HL-60 (cell line): ENCODE measurements at regions not wholly inside any gene's neighbourhood (a gene's known extent, or its start where the extent isn't known, plus 50 kb on each side); places are given as distances from the start of the nearest gene placed in this dataset.

ENCODE experiments used
- GABPA ChIP-seq: IDR thresholded peaks from 2 replicates; pipeline ENCODE4 v1.6.1; 2012; ENCODE audit warnings: low read depth
- TF ChIP-seq, protein P1 (sequence below): IDR thresholded peaks from one replicate; pipeline ENCODE4 v1.5.1; 2011; ENCODE audit warnings: low read length, control low read depth, inconsistent platforms; ENCODE audit not compliant: insufficient read depth

DNA sequence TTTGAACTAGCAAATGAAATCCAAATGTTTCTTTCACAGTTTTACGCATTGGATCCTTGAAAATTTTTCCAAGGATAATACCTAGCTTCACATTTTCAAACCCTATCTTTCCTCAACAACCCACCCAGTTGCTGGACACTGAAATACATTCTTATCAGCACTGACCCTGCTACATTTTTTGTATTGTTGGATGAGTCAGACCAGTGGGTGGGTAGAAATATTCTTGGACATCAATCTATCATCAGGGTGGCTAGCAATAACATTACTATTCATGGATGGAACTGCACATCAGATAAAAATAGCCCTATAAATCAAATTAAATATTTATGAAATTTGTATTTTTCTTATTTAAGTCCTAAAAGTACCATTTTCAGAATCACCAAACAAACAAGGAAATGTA is 407.4 kb upstream of the IZUMO3 start:
- TF ChIP-seq GABPA = no peak
- TF ChIP-seq, protein P1, sequence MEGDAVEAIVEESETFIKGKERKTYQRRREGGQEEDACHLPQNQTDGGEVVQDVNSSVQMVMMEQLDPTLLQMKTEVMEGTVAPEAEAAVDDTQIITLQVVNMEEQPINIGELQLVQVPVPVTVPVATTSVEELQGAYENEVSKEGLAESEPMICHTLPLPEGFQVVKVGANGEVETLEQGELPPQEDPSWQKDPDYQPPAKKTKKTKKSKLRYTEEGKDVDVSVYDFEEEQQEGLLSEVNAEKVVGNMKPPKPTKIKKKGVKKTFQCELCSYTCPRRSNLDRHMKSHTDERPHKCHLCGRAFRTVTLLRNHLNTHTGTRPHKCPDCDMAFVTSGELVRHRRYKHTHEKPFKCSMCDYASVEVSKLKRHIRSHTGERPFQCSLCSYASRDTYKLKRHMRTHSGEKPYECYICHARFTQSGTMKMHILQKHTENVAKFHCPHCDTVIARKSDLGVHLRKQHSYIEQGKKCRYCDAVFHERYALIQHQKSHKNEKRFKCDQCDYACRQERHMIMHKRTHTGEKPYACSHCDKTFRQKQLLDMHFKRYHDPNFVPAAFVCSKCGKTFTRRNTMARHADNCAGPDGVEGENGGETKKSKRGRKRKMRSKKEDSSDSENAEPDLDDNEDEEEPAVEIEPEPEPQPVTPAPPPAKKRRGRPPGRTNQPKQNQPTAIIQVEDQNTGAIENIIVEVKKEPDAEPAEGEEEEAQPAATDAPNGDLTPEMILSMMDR = no peak
